ENCODE measurements at regions not wholly inside any gene's neighbourhood (a gene's known extent, or its start where the extent isn't known, plus 50 kb on each side); places are given as distances from the start of the nearest gene placed in this dataset.
"Not testable (repeated sequence)": the region's sequence is repeated elsewhere in the genome, so short reads cannot be mapped to it uniquely, and the experiment has no call there.

- DNase-seq (ENCODE audit: low spot score): no peak
These were observed 105.7 kb downstream of the RTP4 start for GRCh38 chr3:187473778-187474406.

- DNase-seq (ENCODE audit: low spot score): not testable (repeated sequence)
These were observed 98.1 kb downstream of the RTP4 start for GRCh38 chr3:187466306-187466705.

GRCh38 chr3:187465503-187465902 lies 97.3 kb downstream of the RTP4 start:
- no peak for DNase-seq (ENCODE audit: low spot score)

- no peak for DNase-seq (ENCODE audit: low spot score)
These were observed 96.5 kb downstream of the RTP4 start for GRCh38 chr3:187464682-187465081.

GRCh38 chr3:187458921-187459320 lies 90.7 kb downstream of the RTP4 start:
- DNase-seq (ENCODE audit: low spot score): no peak

GRCh38 chr3:187458383-187458782 lies 90.2 kb downstream of the RTP4 start:
- DNase-seq (ENCODE audit: low spot score): no peak

GRCh38 chr3:187456250-187456649 lies 88.1 kb downstream of the RTP4 start:
- DNase-seq (ENCODE audit: low spot score): no peak

- no peak for DNase-seq (ENCODE audit: low spot score)
These were observed 86.1 kb downstream of the RTP4 start for GRCh38 chr3:187454085-187454815.

- DNase-seq (ENCODE audit: low spot score): no peak
These were observed 82.4 kb downstream of the RTP4 start for GRCh38 chr3:187450431-187451190.

- DNase-seq (ENCODE audit: low spot score): no peak
These were observed 80.5 kb downstream of the RTP4 start for GRCh38 chr3:187448674-187449073.

GRCh38 chr3:187447737-187448136 lies 79.6 kb downstream of the RTP4 start:
- DNase-seq (ENCODE audit: low spot score): no peak

- no peak for DNase-seq (ENCODE audit: low spot score)
These were observed 77.2 kb downstream of the RTP4 start for GRCh38 chr3:187445356-187445755.

- no peak for DNase-seq (ENCODE audit: low spot score)
These were observed 66.3 kb downstream of the RTP4 start for GRCh38 chr3:187434524-187434923.

- DNase-seq (ENCODE audit: low spot score): peak; percentile 23
These were observed 62.4 kb downstream of the RTP4 start for GRCh38 chr3:187430576-187430975.
